ENCODE measurements at regions not wholly inside any gene's neighbourhood (a gene's known extent, or its start where the extent isn't known, plus 50 kb on each side); places are given as distances from the start of the nearest gene placed in this dataset.

DNA sequence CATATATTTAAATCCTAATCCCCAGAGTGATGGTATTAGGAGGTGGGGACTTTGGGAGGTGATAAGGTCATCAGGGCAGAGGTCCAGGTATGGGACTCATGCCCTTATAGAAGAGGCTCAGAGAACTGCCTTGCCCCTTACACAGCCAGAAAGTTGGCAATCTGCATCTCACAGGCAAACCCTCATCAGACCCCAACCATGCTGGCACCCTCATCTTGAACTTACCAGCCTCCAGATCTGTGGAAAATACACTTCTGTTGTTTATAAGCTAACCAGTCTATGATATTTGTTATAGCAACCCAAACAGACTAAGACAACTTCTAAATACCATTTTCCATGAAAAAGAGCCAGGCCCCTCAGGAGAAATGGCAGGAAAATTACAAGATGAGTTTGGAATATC is 69.3 kb upstream of the PRDX6 start:
- H3K36me3 ChIP-seq (ENCODE audit: control insufficient read depth, insufficient read depth, low read length), result no peaks in the 10 kb centered on the region
- H3K4me3 ChIP-seq (ENCODE audit: low read depth, low read length), result no peak overlapping the region
- H3K27ac ChIP-seq (ENCODE audit: low read depth, low read length), result no peak overlapping the region
- no peaks in the 10 kb centered on the region for H3K9me3 ChIP-seq (ENCODE audit: control insufficient read depth, insufficient read depth, low read length)
- DNase-seq (ENCODE audit: low read depth in 4 of 6, low spot score in 6 of 6), result no peak
- no peaks in the 10 kb centered on the region for H3K4me1 ChIP-seq (ENCODE audit: control insufficient read depth, insufficient read depth, low read length)
- no peaks in the 10 kb centered on the region for H3K27me3 ChIP-seq (ENCODE audit: control insufficient read depth, insufficient read depth, low read length)

DNA sequence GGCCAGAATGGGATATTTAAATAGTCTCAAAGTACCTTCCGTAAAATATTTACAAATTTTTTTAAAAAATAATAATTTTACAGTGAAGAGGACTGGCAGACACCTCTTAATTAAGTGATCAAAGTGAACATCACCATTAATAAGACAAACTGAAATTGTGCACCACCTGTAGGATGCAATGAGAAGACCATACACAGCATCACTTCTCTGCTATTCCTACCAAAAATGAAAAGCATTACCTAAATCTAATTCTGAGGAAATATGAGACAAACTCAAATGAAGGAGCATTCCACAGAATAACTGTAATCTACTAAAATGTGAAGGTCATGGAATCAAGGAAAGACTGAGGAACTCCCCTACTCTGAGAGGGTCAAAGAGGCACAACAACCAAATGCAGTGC is 68.2 kb upstream of the PRDX6 start:
- Histone ChIP-seq H3K9me3 (ENCODE audit: control insufficient read depth, insufficient read depth, low read length) (no peaks in the 10 kb centered on the region), H3K27me3 (ENCODE audit: control insufficient read depth, insufficient read depth, low read length) (no peaks in the 10 kb centered on the region), H3K4me1 (ENCODE audit: control insufficient read depth, insufficient read depth, low read length) (no peaks in the 10 kb centered on the region), H3K27ac (ENCODE audit: low read depth, low read length) (no peak overlapping the region), H3K4me3 (ENCODE audit: low read depth, low read length) (no peak overlapping the region), H3K36me3 (ENCODE audit: control insufficient read depth, insufficient read depth, low read length) (no peaks in the 10 kb centered on the region)
- no peak for DNase-seq (ENCODE audit: low read depth in 4 of 6, low spot score in 6 of 6)
- WGBS (ENCODE audit: insufficient coverage), result no CpG with 5 or more reads among the region's 1 CpG

DNA sequence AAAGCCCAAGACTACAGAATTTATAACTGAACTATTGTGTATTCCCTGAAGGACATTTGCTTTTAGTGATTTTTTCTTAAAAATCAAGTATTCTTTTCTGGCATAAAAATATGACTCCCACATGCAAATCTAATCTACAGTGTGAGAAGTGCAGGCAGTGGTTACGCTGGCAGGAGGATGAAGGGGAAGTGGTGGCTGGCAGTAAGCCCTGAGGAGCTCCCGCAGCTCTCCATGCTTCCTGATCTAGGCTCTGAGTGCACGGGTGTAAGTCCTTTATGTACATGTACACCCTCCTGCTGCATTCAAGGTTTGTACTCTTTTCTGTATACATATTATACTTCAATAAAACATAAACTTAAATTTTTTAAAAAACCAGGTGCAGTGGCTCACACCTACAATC is 67.5 kb upstream of the PRDX6 start:
- no peaks in the 10 kb centered on the region for H3K4me1 ChIP-seq (ENCODE audit: control insufficient read depth, insufficient read depth, low read length)
- H3K4me3 ChIP-seq (ENCODE audit: low read depth, low read length), result no peak overlapping the region
- no peak overlapping the region for H3K27ac ChIP-seq (ENCODE audit: low read depth, low read length)
- no peaks in the 10 kb centered on the region for H3K9me3 ChIP-seq (ENCODE audit: control insufficient read depth, insufficient read depth, low read length)
- WGBS (ENCODE audit: insufficient coverage), result no CpG with 5 or more reads among the region's 3 CpGs
- no peaks in the 10 kb centered on the region for H3K36me3 ChIP-seq (ENCODE audit: control insufficient read depth, insufficient read depth, low read length)
- no peaks in the 10 kb centered on the region for H3K27me3 ChIP-seq (ENCODE audit: control insufficient read depth, insufficient read depth, low read length)
- no peak for DNase-seq (ENCODE audit: low read depth in 4 of 6, low spot score in 6 of 6)

DNA sequence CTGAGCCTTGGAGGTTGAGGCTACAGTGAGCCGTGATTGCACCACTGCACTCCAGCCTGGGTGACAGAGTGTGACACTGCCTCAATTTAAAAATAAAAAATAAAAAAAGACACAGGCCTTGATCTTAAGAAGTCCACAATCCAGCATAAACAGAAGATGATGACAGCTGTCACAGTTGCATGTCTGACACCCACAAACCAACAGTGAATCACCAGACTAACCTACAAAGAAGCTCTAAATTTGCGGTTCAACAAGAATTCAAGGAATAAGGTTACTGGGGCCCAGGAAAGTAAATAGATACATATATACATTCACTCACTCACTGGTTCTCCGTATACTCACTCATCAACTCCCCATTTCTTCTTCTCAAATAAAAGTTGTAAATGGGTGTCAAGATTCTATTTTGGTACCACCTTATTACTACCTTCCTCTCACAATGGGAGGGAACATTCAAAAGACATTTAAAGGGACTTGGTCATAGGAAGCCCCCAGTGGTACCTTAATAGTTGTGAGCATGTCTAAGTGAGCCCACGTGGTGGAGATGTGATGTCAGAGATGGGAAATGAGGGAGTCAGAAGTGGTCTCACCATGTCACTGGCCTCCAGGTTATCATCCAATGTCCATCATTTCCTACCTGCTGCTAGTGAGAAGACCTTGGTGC is 66.9 kb upstream of the PRDX6 start:
- Histone ChIP-seq H3K4me3 (ENCODE audit: low read depth, low read length) (no peak overlapping the region), H3K4me1 (ENCODE audit: control insufficient read depth, insufficient read depth, low read length) (no peaks in the 10 kb centered on the region), H3K27ac (ENCODE audit: low read depth, low read length) (no peak overlapping the region), H3K36me3 (ENCODE audit: control insufficient read depth, insufficient read depth, low read length) (no peaks in the 10 kb centered on the region), H3K9me3 (ENCODE audit: control insufficient read depth, insufficient read depth, low read length) (no peaks in the 10 kb centered on the region), H3K27me3 (ENCODE audit: control insufficient read depth, insufficient read depth, low read length) (no peaks in the 10 kb centered on the region)
- no CpG with 5 or more reads among the region's 4 CpGs for WGBS (ENCODE audit: insufficient coverage)
- no peak for DNase-seq (ENCODE audit: low read depth in 4 of 6, low spot score in 6 of 6)

DNA sequence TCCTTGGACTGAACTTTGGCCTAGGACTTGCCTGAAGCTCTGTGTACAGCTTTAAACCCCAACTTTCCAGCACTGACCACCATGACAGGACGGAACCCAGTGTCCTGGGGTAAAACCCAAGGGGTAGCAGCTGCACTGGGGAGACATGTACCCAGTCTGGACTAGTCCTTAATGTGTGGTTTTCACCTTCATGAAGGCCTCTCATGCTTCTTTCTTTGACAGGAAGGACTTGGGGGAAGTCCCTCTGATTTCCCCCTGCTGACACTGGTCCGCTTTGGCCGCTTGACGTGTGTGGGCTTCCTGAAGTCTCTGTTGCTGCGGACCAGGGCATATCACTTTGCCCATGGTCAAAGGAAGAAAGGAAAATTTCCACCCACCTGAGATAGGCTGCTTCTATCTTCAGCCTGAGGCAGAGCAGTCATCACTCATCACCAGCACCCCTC is 66.3 kb upstream of the PRDX6 start:
- Histone ChIP-seq H3K27me3 (ENCODE audit: control insufficient read depth, insufficient read depth, low read length) (no peaks in the 10 kb centered on the region), H3K36me3 (ENCODE audit: control insufficient read depth, insufficient read depth, low read length) (no peaks in the 10 kb centered on the region), H3K9me3 (ENCODE audit: control insufficient read depth, insufficient read depth, low read length) (no peaks in the 10 kb centered on the region), H3K4me3 (ENCODE audit: low read depth, low read length) (no peak overlapping the region), H3K27ac (ENCODE audit: low read depth, low read length) (no peak overlapping the region), H3K4me1 (ENCODE audit: control insufficient read depth, insufficient read depth, low read length) (no peaks in the 10 kb centered on the region)
- WGBS (ENCODE audit: insufficient coverage), result 96% methylated on average over 5 of the region's 5 CpGs
- DNase-seq (ENCODE audit: low read depth in 4 of 6, low spot score in 6 of 6), result no peak

DNA sequence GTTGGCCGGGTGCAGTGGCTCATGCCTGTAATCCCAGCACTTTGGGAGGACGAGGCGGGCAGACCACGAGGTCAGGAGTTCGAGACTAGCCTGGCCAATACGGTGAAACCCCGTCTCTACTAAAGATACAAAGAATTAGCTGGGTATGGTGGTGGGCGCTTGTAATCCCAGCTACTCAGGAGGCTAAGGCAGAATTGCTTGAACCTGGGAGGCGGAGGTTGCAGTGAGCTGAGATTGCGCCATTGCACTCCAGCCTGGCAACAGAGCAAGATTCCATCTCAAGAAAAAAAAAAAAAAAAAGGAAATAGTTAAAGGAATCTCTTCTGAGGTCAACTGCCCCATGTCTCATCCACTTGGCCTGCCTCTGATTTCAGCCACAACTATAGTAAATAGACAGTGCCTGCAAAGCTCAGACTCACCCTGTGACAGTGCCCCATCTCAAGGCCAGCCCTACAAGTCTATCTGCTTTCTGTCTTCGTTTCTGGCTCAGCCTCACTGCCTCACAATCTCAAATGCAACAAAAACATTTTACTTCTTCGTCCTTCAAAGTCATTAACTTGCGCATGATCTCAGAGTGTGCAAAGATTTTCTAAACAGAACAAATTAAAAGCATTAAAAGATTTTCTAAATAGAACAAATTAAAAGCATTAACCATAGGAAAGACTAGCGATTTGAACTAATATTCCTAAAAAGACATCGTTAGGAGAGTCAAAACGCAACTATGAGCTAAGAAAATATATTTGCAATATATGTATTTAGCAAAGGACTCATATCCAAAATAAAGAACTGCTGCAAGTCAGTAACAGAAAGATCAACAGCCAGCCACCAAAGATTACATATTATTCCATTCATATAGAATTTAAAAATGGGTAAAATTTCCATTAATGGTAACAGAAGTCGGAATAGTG is 65.0 kb upstream of the PRDX6 start:
- no peak for DNase-seq (ENCODE audit: low read depth in 4 of 6, low spot score in 6 of 6)
- no peak overlapping the region for H3K4me3 ChIP-seq (ENCODE audit: low read depth, low read length)
- WGBS (ENCODE audit: insufficient coverage), result 72% methylated on average over 3 of the region's 17 CpGs
- no peaks in the 10 kb centered on the region for H3K27me3 ChIP-seq (ENCODE audit: control insufficient read depth, insufficient read depth, low read length)
- no peaks in the 10 kb centered on the region for H3K4me1 ChIP-seq (ENCODE audit: control insufficient read depth, insufficient read depth, low read length)
- H3K36me3 ChIP-seq (ENCODE audit: control insufficient read depth, insufficient read depth, low read length), result no peaks in the 10 kb centered on the region
- no peak overlapping the region for H3K27ac ChIP-seq (ENCODE audit: low read depth, low read length)
- H3K9me3 ChIP-seq (ENCODE audit: control insufficient read depth, insufficient read depth, low read length), result no peaks in the 10 kb centered on the region

DNA sequence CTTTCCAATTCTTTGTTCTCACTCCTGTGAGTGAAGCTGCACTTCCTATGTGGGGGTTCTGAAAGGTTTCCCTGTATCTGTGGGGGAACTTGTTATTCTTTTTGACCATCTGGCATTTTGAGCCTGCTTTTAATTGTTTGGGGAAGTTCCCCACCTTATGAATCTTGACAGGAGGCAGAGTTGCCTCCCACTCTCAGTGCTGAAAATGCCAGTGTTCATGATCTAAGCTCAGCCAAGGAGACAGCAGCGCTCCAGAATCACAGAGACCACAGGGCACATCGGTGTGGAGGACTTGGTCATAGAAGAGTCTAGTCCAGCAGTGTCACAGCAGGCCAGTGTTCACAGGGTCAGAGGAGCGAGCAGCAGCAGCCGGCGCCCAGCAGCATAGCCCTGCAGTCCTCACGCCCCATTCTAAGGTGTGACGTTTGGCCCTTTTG is 63.8 kb upstream of the PRDX6 start:
- H3K27me3 ChIP-seq (ENCODE audit: control insufficient read depth, insufficient read depth, low read length), result no peaks in the 10 kb centered on the region
- 75% methylated on average over 7 of the region's 7 CpGs for WGBS (ENCODE audit: insufficient coverage)

DNA sequence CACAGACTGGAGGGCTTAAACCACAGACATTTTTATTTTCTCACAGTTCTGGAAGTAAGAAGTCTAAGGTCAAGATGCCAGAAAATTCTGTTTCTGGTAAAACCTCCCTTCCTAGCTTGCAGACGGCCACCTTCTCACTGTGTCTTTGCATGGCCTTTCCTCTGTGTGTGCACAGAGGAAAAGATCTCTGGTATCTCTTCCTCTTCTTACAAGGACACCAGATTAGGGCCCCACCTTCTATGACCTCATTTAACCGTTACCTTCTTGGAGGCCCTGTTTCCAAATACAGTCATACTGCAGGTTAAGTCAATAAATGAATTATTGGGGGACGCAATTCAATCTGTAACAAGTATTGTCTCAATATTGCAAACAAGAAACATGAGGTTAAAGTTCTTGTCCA is 63.0 kb upstream of the PRDX6 start:
- no peaks in the 10 kb centered on the region for H3K9me3 ChIP-seq (ENCODE audit: control insufficient read depth, insufficient read depth, low read length)
- DNase-seq (ENCODE audit: low read depth in 4 of 6, low spot score in 6 of 6), result no peak
- no peak overlapping the region for H3K4me3 ChIP-seq (ENCODE audit: low read depth, low read length)
- no peaks in the 10 kb centered on the region for H3K27me3 ChIP-seq (ENCODE audit: control insufficient read depth, insufficient read depth, low read length)
- no peak overlapping the region for H3K27ac ChIP-seq (ENCODE audit: low read depth, low read length)
- H3K36me3 ChIP-seq (ENCODE audit: control insufficient read depth, insufficient read depth, low read length), result no peaks in the 10 kb centered on the region
- no peaks in the 10 kb centered on the region for H3K4me1 ChIP-seq (ENCODE audit: control insufficient read depth, insufficient read depth, low read length)
- 100% methylated on average over 1 of the region's 3 CpGs for WGBS (ENCODE audit: insufficient coverage)

More for the DNA sequence above, 63.8 kb upstream of the PRDX6 start:
- Histone ChIP-seq H3K9me3 (ENCODE audit: control insufficient read depth, insufficient read depth, low read length) (no peaks in the 10 kb centered on the region), H3K36me3 (ENCODE audit: control insufficient read depth, insufficient read depth, low read length) (no peaks in the 10 kb centered on the region), H3K4me3 (ENCODE audit: low read depth, low read length) (no peak overlapping the region), H3K27ac (ENCODE audit: low read depth, low read length) (no peak overlapping the region), H3K4me1 (ENCODE audit: control insufficient read depth, insufficient read depth, low read length) (no peaks in the 10 kb centered on the region)
- DNase-seq (ENCODE audit: low read depth in 4 of 6, low spot score in 6 of 6), result no peak

DNA sequence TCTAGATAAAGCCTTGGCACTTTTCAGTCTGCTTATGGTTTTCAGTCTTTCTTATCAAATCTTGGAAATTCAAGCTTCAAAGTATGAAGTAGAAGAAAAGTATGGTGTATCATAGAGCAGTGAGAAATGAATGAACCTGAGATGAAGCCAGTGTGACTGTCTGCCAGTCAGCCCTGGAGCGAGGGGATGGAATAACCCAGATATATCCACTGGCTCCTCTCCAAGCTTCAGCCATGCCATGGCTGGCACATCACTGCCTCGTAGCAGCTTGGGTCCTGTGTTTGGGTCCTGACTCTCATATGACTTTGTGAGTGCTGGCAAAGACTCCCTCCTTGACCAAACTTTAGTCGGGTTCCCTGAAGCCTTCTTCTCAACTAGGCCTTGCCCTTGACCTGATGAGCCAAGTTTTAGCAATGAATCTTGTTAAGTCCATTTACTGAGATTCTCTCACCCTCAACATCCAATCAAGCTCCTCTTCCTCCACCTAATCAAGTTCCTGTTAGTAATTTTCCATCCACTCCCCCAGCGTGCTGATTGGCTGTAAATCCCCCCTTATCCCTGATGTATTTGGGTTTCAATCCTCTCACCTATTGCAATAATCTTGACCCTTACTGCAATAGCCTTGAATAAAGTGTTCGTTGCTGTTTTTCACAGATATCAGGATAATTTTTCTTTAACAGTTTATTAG is 62.5 kb upstream of the PRDX6 start:
- no peak overlapping the region for H3K4me3 ChIP-seq (ENCODE audit: low read depth, low read length)
- H3K36me3 ChIP-seq (ENCODE audit: control insufficient read depth, insufficient read depth, low read length), result no peaks in the 10 kb centered on the region
- H3K9me3 ChIP-seq (ENCODE audit: control insufficient read depth, insufficient read depth, low read length), result no peaks in the 10 kb centered on the region
- no peaks in the 10 kb centered on the region for H3K27me3 ChIP-seq (ENCODE audit: control insufficient read depth, insufficient read depth, low read length)
- 81% methylated on average over 3 of the region's 5 CpGs for WGBS (ENCODE audit: insufficient coverage)
- no peak overlapping the region for H3K27ac ChIP-seq (ENCODE audit: low read depth, low read length)
- H3K4me1 ChIP-seq (ENCODE audit: control insufficient read depth, insufficient read depth, low read length), result no peaks in the 10 kb centered on the region
- DNase-seq (ENCODE audit: low read depth in 4 of 6, low spot score in 6 of 6), result no peak
